ENCODE measurements at regions not wholly inside any gene's neighbourhood (a gene's known extent, or its start where the extent isn't known, plus 50 kb on each side); places are given as distances from the start of the nearest gene placed in this dataset.

DNA sequence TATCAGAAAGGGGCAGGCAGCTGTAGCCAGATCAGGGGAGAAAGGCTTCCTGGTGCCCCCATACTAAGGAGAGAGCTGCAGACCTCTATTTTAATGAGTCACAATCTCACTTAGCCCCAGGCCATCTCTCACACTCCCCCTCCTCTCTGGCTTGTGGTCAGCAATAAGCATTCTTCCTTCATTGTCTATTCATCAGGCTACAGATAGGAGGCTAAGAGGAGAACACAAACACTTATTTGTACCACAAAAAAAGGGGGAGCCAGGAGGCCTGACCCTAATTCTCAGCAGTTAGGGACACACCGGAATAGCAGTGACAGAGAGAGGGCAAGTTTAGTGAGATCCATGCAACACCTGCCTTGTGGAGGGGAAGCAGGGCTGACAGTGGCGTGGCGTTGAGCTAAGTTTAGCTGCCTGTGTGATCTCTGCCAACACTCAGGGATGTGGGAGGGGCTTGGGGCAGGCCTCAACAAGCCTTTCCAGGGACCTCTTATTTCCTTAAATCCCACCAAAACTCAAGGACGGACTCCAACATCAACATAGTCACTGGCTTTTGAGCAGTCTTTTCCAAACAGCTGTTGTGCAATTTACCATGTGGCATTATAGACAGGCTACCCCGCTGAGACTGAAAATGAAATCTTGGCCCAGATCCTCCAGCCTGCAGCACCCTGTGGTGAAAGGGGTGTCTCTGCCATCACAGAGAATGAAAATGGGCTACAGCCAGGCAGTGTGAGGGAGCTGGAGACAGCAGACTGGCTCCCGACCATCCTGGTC lies 191.9 kb upstream of the TSC22D2 start:
- H3K27ac ChIP-seq, result no peak overlapping the region
- TF ChIP-seq ZFX (IDR thresholded peaks at IDR 0.05) (no peak), CTCF (conservative IDR thresholded peaks at IDR 0.05) (no peak)

GRCh38 chr3:150215616-150216015 lies 192.5 kb upstream of the TSC22D2 start:
- H3K27ac ChIP-seq, result no peak overlapping the region

GRCh38 chr3:150213577-150213976 lies 194.5 kb upstream of the TSC22D2 start:
- TF ChIP-seq ZFX (IDR thresholded peaks at IDR 0.05) (no peak), CTCF (conservative IDR thresholded peaks at IDR 0.05) (no peak)
- no peak overlapping the region for H3K27ac ChIP-seq

More at GRCh38 chr3:150215616-150216015, 192.5 kb upstream of the TSC22D2 start:
- TF ChIP-seq ZFX (IDR thresholded peaks at IDR 0.05) (no peak), CTCF (conservative IDR thresholded peaks at IDR 0.05) (no peak)

GRCh38 chr3:150210461-150211110 lies 197.5 kb upstream of the TSC22D2 start:
- no peak overlapping the region for H3K27ac ChIP-seq
- TF ChIP-seq ZFX (IDR thresholded peaks at IDR 0.05), result no peak
- no peak for TF ChIP-seq CTCF (conservative IDR thresholded peaks at IDR 0.05)

- H3K27ac ChIP-seq, result no peak overlapping the region
- TF ChIP-seq CTCF (conservative IDR thresholded peaks at IDR 0.05) (no peak), ZFX (IDR thresholded peaks at IDR 0.05) (no peak)
Observed at GRCh38 chr3:150203273-150203672, 204.8 kb upstream of the TSC22D2 start.

GRCh38 chr3:150202711-150203110 lies 205.4 kb upstream of the TSC22D2 start:
- TF ChIP-seq CTCF (conservative IDR thresholded peaks at IDR 0.05), result no peak
- no peak for TF ChIP-seq ZFX (IDR thresholded peaks at IDR 0.05)
- no peak overlapping the region for H3K27ac ChIP-seq

- H3K27ac ChIP-seq, result no peak overlapping the region
- TF ChIP-seq CTCF (conservative IDR thresholded peaks at IDR 0.05) (no peak), ZFX (IDR thresholded peaks at IDR 0.05) (no peak)
Observed at GRCh38 chr3:150194957-150195356, 213.1 kb upstream of the TSC22D2 start.

All from C4-2B (cell line).